NCI-H748 (cell line): ENCODE measurements at regions not wholly inside any gene's neighbourhood (a gene's known extent, or its start where the extent isn't known, plus 50 kb on each side); places are given as distances from the start of the nearest gene placed in this dataset.

Experiments used
- DNase-seq: peaks from one replicate; lab custom pipeline; 2025; ENCODE audit not compliant: unreplicated experiment; lab: John Stamatoyannopoulos, UW

DNA sequence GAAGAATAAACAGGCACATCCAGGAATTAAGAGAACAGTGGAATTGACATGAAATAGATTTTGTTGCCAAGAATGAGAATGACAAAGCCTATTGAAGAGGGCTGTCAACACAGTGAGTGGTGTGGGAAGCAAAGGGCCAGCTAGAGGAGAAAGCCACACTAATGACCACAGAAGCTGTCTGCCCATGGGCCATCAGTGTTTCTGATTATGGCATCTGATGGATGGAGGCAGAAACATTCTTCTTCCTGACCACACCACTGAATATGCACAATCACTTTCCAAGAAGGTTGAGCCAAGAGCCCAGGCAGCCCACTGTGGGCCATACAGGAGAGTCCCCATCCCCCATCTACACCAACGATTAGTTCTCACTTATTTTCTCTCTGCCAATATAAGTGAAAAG lies 146.0 kb upstream of the SH3BP4 start:
- DNase-seq, result no peak

DNA sequence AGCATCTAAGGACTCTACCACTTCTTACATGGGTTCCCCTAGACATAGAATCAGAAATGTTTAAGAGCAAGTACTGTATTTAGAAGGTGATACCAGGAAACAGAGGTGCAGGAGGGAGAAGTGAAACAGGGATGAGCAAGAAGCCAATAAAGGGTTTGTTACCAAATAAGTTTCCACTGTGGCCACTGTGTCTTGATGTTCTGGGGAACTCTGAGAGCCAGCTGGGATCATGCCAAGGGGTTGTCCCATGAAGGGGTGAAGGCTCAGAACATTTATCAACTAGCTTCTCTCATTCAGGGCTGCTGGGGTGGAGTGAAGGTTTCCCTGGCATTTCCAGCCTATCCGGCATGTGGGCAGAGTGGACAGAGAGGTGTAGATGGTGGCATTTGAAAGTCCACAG lies 147.1 kb upstream of the SH3BP4 start:
- no peak for DNase-seq

DNA sequence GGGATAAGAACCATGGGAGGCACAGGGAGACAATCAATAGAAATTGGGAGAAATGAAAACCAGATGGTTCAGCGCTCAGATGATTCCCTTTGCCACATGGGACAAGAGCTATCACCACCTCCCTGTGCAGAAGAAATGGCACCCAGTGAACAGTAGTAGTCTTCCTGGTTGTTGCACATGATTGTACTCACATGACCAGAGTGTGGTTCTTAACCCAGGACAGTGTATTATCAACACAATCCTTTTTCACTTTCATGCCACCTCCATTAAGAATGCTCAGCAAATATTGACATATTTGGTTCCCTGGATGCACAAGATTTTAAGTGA lies 149.0 kb upstream of the SH3BP4 start:
- peak; percentile 34 for DNase-seq

DNA sequence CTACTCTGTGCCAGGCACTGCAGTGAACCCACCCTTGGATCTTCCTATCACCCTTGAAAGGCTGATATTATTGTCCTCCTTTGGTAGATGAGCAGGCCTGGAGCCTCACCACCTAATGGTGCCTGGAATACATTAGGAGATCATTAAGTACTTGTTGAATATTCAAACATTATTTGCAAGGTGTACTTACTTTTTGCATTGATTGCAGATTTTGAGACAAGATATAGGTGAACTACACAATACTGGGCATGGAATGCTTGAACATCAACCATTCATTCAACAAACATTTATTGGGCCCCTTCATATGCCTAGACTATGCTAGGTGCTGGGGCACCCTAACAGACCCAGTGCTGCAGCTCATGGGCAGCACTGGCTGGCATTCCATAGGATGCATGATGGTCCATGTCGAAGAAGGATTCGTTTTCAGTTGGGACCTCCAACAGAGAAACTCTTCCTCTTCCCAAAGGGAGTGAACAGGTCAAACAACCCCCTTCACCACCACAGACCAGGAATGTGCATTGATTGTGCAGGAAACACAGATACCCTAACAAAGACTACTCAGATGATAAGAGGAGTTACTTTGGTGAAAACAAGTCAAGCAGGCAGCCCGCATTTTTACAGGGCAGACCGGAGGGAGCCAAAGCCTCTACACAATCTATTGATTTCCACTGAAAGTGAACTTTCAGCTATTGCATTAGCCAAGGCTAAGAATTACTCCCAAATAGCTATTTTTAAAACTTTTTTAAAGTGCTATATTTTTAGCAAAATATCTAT lies 149.6 kb upstream of the SH3BP4 start:
- DNase-seq, result no peak

DNA sequence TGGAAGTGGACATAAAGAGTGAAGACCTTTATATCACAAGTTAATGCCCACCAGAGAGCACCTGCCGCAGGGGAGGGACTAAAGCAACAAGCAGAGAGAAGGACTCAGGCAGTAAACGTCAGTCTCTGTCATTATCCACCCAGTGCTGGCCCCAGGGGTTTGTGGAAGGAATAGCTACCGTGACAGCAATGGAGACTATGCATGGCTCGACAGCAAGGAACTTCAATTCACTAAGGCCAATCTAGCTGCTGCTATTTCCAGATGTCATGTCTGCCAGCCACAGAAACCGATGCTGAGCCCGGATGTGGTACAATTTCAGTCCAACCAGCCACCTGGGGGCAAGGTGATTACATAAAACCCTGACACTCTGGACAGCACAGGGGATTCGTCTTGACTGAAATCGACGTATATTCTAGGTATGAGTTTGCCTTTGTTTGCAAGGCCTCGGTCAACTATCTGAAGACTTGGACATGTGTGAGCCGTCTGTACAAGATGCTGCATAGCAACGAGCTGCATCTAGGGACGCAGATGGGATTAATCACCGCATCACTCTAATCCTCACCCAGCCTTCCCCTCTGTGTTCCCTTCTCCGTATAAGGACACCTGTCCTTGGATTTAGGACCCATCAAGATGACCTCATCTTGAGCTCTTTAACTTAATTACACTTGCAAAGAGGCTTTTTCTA lies 154.1 kb upstream of the SH3BP4 start:
- DNase-seq, result peak; percentile 19

DNA sequence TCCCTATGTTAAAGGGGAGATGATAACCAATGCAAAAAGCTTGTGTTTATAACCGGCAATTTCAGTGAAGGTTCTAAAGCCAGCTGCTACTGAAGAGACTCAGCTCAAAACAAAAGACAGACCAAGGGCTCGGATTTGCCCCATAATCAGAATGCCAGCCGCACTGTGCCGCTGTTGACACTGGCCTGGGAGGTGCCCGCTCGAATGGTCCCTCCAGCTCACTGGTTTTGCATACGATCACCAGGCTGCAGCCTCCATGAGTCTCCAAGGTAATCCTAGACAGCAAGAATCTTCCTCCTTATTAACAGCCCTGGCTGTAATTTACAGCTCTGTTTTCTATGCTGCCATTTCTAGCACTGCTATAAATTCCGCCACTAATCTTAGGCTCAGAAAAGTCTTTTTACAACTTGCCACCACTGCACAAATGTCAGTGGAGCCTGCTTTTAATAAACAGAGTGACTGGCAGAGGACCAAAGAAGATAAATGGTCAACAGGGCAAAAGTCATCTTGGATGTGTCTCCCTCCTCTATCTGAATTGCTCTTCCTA lies 155.7 kb upstream of the SH3BP4 start:
- DNase-seq, result peak; percentile 74

DNA sequence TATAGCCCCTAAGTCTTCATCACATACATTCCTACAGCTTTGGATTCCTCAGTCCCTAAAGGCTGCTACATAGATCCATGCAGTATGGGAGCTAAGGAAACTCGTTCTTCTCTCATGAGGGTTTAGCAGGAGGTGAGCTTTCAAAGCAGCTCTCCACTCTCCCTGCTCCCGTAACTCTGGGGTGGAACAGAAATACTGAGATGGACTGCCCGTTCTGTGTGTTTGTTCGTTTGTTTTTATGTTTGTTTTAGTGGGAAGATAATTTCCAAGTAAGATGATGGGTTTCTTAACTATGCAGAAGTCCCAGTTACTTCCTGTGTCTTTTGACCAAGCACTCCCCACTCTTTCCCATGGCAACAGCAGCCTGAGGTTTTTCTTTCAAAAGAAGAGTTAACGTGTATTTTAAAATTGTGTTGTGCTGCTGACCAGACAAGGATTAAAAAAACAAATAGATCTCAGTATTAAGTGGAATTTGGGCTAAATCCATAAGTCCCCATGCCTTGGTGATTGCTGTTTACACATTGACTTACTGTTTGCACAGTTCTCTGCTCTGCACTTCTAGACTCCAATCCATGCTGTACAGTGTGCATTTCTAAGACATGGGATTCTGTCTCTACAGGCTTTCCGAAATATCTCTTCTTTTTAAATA lies 156.4 kb upstream of the SH3BP4 start:
- DNase-seq, result peak; percentile 44

DNA sequence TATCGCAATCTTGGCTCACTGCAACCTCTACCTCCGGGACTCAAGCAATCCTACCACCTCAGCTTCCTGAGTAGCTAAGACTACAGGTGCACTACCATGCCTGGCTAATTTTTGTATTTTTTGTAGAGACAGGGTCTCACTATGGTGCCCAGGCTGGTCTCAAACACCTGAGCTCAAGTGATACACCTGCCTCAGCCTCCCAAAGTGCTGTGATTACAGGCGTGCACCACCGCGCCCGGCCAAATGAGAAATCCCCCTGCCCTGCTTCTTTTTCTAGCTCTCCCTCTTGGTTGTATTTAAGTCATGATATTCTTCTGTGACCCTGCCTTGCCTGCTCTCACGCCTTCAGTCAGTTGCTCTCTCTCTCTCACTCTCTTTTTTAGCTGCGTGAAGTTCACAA lies 157.0 kb upstream of the SH3BP4 start:
- DNase-seq, result no peak

DNA sequence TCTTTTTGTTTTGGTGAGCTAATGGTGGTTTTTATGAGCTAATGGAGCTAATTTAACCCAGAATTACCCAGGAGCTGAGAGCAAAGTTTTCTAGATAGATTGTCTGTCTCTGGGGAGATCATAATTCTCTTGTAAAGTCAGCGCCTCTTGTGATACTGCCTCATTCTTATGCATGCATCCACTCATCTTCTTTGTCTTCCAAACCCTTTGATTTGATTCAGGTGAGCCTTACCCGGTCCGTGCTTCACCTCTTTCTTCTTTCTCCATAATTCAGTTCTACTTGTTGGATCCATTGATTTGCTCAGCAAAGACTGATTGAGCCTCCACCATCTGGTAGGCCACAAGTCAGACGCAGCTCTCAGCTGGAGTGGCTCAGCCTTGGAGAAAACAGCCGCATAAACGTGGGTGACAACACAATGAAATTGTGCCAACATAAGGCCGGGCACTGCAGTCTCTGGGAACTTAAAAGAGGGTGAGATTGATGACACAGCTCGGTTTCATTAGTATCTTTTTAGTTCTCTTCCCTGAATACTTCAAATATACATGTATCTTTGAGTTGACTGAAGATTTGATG lies 158.5 kb upstream of the SH3BP4 start:
- peak; percentile 35 for DNase-seq

DNA sequence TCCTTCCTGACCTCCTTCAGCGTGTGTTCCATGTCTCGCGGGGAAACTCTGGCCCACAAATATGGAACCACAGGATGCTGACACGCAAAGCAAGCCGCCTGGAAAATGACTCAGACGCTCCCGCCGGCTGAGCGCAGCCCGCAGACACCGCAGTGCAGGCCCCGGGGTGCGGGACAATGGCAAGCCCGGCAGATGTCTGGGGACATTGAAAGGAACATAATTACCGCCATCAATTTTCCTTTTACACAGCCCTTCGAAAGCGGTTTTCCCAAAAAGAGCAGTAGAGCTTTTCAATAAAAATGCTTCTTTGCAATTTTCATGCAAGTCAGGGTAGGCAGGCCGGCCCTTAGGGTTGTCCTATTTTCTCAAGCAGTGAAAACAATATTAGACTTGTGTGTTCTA lies 159.2 kb upstream of the SH3BP4 start:
- peak; percentile 86 for DNase-seq

DNA sequence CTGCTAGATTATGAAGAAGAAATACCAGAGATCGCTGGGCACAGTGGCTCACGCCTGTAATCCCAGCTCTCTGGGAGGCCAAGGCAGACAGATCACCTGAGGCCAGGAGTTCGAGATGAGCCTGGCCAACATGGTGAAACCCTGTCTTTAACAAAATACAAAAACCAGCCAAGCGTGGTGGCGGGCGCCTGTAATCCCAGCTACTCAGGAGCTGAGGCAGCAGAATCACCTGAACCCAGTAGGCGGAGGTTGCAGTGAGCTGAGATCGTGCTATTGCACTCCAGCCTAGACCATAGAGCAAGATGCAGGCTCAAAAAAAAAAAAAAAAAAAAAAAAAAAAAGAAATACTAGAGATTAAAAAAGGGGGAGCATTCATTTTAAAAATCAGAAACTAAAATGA lies 159.7 kb upstream of the SH3BP4 start:
- peak; percentile 29 for DNase-seq

DNA sequence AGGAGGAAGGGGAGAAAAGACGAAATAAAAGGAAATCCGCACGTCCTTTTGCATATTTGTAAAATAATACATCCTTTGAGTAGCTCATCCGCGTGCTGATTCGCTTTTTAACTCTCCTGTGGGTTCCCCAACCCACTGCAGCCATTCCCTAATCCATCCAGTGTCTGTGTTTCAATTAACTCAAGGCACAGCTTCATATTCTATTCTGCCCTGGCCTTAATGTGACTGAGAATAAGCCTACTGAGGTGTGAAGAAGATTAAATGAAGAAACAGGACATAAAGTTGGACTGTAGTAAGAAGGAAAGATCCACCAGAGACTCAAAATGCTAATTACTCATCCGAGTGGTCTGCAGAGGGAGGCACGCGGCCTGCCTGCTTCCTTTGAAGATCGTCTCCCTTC lies 161.4 kb upstream of the SH3BP4 start:
- DNase-seq, result peak; percentile 56

DNA sequence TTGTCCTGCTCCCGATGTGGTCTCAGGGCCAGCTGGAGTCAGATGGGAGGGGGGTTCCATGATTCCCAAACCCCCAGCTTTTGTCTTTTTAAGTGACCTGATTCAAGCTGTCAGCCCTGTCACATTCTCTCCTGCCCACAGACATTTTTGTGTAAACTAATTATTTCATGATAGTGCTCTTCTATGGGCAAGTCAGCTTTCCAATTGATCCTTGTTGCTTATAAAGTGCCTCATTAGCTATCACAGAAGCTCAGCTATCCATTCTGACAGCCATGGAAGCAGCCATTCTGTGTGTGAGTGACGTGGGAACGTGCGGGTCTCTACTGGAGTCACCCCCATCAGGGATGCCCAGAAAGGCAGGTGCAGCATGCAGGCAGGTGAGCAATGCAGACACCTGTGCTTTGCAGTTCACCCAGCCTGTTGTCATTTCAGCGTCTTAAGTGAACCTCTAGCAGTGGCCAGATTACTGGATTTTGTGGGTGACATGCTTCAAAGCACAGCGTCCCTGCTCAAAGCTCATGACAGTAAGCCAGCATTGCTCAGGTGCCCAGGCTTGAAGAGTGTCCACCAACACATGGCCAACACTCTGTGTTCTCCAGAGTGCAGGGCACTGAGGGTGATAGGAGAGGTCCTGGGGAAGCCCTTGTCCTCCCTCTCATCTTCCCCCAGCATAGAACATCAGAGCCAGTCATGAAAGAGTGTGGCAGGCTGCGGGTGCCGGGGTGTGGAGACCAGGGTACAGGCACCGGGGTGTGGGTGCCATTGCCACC lies 162.1 kb upstream of the SH3BP4 start:
- peak; percentile 100 for DNase-seq

DNA sequence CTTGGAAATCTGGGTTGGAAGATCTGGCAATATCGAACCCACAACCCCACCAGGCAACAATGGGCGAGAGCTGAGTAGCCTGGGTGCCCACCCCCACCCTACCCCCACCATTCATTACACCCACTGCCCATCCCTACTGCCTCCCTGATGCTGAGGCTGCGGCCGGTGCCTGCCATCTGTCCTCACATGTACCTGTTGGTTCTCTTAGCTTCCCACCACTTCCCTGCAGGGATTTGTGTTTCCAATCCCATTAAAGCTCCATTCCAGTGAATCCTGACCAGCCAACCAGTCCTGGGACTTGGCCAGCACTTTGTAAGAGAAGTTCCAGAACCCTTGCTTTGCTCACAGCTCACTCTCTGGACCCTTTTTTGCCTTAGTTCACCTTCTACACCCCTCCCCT lies 163.0 kb upstream of the SH3BP4 start:
- peak; percentile 39 for DNase-seq

DNA sequence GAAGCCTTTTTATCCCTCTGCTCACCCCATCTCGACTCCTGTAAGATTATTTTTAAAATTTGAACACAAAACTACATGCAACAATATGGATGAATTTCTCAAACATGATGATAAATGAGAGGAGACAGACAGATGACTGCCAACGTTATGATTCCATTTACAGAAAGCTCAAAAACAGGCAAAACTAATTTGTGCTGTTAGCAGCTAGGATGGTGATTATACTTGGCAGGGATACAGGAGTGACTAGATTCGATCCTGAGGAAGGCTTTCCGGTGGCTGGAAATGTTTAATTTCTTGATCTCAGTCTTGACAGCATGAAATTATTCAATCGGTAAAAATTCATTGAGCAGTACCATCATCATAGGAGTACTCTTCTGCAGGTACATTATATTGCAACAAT lies 163.4 kb upstream of the SH3BP4 start:
- DNase-seq, result no peak

DNA sequence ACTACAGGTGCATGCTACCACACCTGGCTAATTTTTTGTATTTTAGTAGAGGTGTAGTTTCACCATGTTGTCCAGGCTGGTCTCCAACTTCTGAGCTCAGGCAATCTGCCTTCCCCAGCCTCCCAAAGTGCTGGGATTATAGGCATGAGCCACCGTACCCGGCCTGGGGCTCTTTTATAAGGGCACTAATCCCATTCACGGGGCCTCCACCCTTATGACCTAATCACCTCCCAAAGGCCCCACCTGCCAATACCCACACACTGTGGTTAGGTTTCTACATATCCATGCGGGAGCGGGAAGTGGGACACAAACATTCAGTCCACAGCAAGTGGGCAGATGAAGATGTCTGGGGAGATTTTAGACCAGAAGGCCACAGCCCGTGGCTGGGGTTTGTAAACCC lies 164.7 kb upstream of the SH3BP4 start:
- no peak for DNase-seq

DNA sequence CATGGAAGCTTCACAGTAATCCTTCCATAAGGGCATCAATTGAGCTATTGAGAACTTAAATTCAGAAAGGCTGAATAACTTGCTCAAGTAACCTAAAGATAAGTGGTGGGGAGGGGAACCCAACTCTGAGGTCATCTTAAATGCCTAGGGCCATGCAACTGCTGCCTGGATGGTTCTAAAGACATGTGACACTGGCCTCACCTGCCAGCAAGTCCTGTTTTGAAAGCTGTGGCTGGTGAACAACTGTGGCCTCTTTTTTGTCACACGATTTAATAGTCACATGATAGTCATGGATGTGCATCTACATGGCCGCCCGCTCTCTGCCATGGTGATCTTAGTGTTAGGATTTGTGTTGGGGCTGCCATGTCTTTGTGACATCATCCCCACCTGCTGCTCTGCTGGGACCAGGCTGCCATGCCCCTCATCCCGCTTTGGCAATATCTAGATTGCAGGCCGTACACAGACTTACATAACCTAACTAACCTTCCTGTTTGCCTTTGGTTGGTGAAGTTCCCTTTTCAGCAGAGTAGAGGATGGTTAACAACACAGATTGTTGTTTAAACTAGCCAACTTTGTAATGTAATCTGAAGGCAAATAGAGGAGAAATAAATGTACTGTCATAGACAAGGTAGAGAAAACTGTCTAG lies 177.9 kb upstream of the SH3BP4 start:
- DNase-seq, result no peak

DNA sequence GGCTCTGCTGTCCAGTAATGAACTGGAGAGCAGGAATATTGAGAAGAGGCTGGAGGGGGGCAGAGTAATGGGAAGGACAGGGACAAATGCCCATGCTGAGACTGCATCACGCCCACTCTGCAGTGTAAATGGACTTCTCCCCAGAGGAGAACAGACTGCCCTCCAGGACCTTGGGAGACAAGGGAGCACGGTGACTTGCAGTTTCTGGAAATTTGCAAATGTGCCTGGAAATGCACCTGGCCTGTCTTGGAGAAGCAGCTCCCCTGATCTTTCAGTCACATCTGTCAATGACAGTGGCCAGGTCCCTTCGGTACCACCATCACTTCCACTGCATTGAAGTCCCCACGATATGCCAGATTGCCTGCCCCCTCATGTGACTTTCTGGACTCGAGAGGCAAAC lies 178.7 kb upstream of the SH3BP4 start:
- no peak for DNase-seq

DNA sequence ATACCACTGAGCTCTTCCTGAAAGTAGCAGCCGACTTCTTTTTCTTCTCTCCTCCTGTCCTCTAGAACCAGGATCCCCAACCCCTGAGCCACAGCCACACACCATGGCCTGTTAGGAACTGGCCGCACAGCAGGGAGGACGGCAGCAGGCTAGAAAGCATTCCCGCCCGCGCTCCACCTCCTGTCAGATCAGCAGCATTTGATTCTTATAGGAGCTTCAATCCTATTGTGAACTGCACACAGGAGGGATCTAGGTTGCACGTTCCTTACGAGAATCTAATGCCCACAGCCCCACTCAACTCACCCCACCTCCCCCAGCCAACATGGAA lies 179.1 kb upstream of the SH3BP4 start:
- peak; percentile 19 for DNase-seq

DNA sequence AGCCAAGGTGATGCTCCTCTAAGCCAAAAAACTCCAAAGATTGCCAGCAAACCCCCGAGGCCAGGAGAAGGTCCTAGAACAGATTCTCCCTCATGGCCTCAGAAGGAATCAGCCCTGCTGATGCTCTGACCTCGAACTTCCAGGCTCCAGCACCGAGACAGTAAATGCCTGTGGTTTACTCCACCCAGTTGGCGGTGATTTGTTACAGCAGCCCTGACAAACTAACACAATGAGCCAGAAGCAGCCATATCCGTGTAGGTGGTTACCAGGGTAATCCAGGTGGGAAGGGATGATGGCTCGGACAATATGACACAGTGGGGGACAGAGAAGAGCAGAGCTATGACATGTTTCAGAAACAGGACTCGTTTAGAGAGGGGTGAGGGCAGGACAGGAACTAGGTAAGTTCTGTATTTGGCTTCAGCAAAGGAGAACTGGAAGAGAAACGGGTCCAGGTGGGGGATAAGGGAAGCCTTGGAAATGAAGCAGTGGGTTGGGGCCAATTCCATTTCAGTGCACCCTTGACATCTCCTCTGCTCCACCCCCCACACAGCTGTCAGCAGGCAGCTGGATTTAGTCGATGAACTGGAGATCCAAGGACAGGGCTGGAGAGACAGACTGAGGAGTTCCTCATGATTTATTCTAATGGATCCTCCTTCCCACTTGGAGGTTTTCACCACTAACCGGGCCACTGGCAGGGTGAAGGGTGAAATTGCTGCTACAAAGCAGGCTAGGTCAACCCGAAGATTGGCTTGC lies 179.7 kb upstream of the SH3BP4 start:
- peak; percentile 92 for DNase-seq
